ENCODE measurements at regions not wholly inside any gene's neighbourhood (a gene's known extent, or its start where the extent isn't known, plus 50 kb on each side); places are given as distances from the start of the nearest gene placed in this dataset.
A peak's percentile ranks its signal among the peaks of the same experiment; 100 is the strongest.

GRCh38 chr17:68184816-68185436 lies 62.9 kb upstream of the AMZ2 start:
- Mint-ChIP-seq H3K36me3 (ENCODE audit: low read depth) (no peaks in the 10 kb centered on the region), H3K9me3 (no peaks in the 10 kb centered on the region), H3K4me1 (ENCODE audit: low read depth) (peaks cover 64% of the 10 kb centered on the region), H3K27ac (peak overlapping the region; percentile 84), H3K4me3 (peak overlapping the region; percentile 72), H3K27me3 (no peaks in the 10 kb centered on the region)

- H3K4me3 Mint-ChIP-seq: no peak overlapping the region
- H3K4me1 Mint-ChIP-seq (ENCODE audit: low read depth): peaks cover 64% of the 10 kb centered on the region
- H3K36me3 Mint-ChIP-seq (ENCODE audit: low read depth): no peaks in the 10 kb centered on the region
- no peaks in the 10 kb centered on the region for H3K27me3 Mint-ChIP-seq
- H3K27ac Mint-ChIP-seq: no peak overlapping the region
- no peaks in the 10 kb centered on the region for H3K9me3 Mint-ChIP-seq
These were observed 62.0 kb upstream of the AMZ2 start for GRCh38 chr17:68185820-68186219.

- H3K27me3 Mint-ChIP-seq: peaks cover 6% of the 10 kb centered on the region
- H3K27ac Mint-ChIP-seq: no peak overlapping the region
- no peak overlapping the region for H3K4me3 Mint-ChIP-seq
- no peaks in the 10 kb centered on the region for H3K9me3 Mint-ChIP-seq
- H3K36me3 Mint-ChIP-seq (ENCODE audit: low read depth): no peaks in the 10 kb centered on the region
- peaks cover 20% of the 10 kb centered on the region for H3K4me1 Mint-ChIP-seq (ENCODE audit: low read depth)
These were observed 57.3 kb upstream of the AMZ2 start for GRCh38 chr17:68190495-68190894.

GRCh38 chr17:68195667-68196393 lies 52.0 kb upstream of the AMZ2 start:
- Mint-ChIP-seq H3K27me3 (peaks cover 34% of the 10 kb centered on the region), H3K4me3 (peak overlapping the region; percentile 60), H3K36me3 (ENCODE audit: low read depth) (no peaks in the 10 kb centered on the region), H3K4me1 (ENCODE audit: low read depth) (peaks cover 24% of the 10 kb centered on the region), H3K9me3 (no peaks in the 10 kb centered on the region), H3K27ac (peak overlapping the region; percentile 21)

- H3K4me3 Mint-ChIP-seq: peak overlapping the region; percentile 67
- peaks cover 34% of the 10 kb centered on the region for H3K27me3 Mint-ChIP-seq
- no peak overlapping the region for H3K27ac Mint-ChIP-seq
These were observed 51.3 kb upstream of the AMZ2 start for GRCh38 chr17:68196394-68197090.

GRCh38 chr17:68197091-68197996 lies 50.5 kb upstream of the AMZ2 start:
- H3K27ac Mint-ChIP-seq: no peak overlapping the region
- no peaks in the 10 kb centered on the region for H3K9me3 Mint-ChIP-seq
- H3K27me3 Mint-ChIP-seq: peaks cover 34% of the 10 kb centered on the region
- H3K4me1 Mint-ChIP-seq (ENCODE audit: low read depth): peaks cover 31% of the 10 kb centered on the region
- no peaks in the 10 kb centered on the region for H3K36me3 Mint-ChIP-seq (ENCODE audit: low read depth)
- peak overlapping the region; percentile 67 for H3K4me3 Mint-ChIP-seq

More at GRCh38 chr17:68196394-68197090, 51.3 kb upstream of the AMZ2 start:
- Mint-ChIP-seq H3K36me3 (ENCODE audit: low read depth) (no peaks in the 10 kb centered on the region), H3K4me1 (ENCODE audit: low read depth) (peaks cover 30% of the 10 kb centered on the region), H3K9me3 (no peaks in the 10 kb centered on the region)

- Mint-ChIP-seq H3K4me1 (ENCODE audit: low read depth) (peaks cover 31% of the 10 kb centered on the region), H3K27me3 (peaks cover 34% of the 10 kb centered on the region), H3K9me3 (no peaks in the 10 kb centered on the region), H3K4me3 (peak overlapping the region; percentile 67), H3K27ac (no peak overlapping the region), H3K36me3 (ENCODE audit: low read depth) (no peaks in the 10 kb centered on the region)
These were observed 49.6 kb upstream of the AMZ2 start for GRCh38 chr17:68197997-68198930.

All from stimulated activated naive CD8-positive, alpha-beta T cell treated with anti-CD3 and anti-CD28 coated beads, Interleukin-15, Interleukin-2, amounts not matched to agents 100 ng/mL and 50 ng/mL, for 24 hours (primary cell).